ENCODE measurements at regions not wholly inside any gene's neighbourhood (a gene's known extent, or its start where the extent isn't known, plus 50 kb on each side); places are given as distances from the start of the nearest gene placed in this dataset.

- TF ChIP-seq ZNF19 (tag by site-specific recombination; IDR thresholded peaks at IDR 0.05; ENCODE audit: low read depth) (no peak), ZNF133 (tag by site-specific recombination; IDR thresholded peaks at IDR 0.05) (no peak), SP2 (tag by site-specific recombination; IDR thresholded peaks at IDR 0.05) (no peak), REST (tag by site-specific recombination; IDR thresholded peaks at IDR 0.05) (no peak), ZNF148 (tag by site-specific recombination; IDR thresholded peaks at IDR 0.05; ENCODE audit: borderline replicate concordance) (no peak), SETDB1 (IDR thresholded peaks at IDR 0.05; ENCODE audit: insufficient read length, low read length) (no peak), CTCF (tag by site-specific recombination; IDR thresholded peaks at IDR 0.05) (no peak), KLF9 (tag by site-specific recombination; IDR thresholded peaks at IDR 0.05; ENCODE audit: low read depth) (no peak)
Observed at GRCh38 chr11:39786682-39787081, 1672.8 kb downstream of the LRRC4C start.

Measured in HEK293 (cell line).